MM.1S (cell line): ENCODE measurements at regions not wholly inside any gene's neighbourhood (a gene's known extent, or its start where the extent isn't known, plus 50 kb on each side); places are given as distances from the start of the nearest gene placed in this dataset.

Experiments
- DNase-seq: peaks from one replicate; pipeline ENCODE4 v3.0.0-alpha.2; 2015
- H2AFZ ChIP-seq: fragments of 300-600 bp; sonication (generic); 2 replicates; pipeline ENCODE4 v1.6.0; 2016; ENCODE audit warnings: antibody characterized with exemption, low read length
- H3F3A ChIP-seq: fragments of 300-600 bp; sonication (generic); 2 replicates; pipeline ENCODE4 v1.6.1; 2016; ENCODE audit warnings: mild to moderate bottlenecking, antibody characterized with exemption, low read length, moderate library complexity, mixed read lengths; ENCODE audit not compliant: insufficient read depth
- H3K27ac ChIP-seq: fragments of 300-600 bp; sonication (generic); 2 replicates; pipeline ENCODE4 v1.5.1; 2016; ENCODE audit warnings: mild to moderate bottlenecking, low read length
- H3K27me3 ChIP-seq: fragments of 300-600 bp; sonication (generic); replicated peaks from 2 replicates; pipeline ENCODE4 v1.6.0; 2016; ENCODE audit warnings: low read length; ENCODE audit not compliant: insufficient read depth
- H3K36me3 ChIP-seq: fragments of 300-600 bp; sonication (generic); replicated peaks from 2 replicates; pipeline ENCODE4 v1.6.1; 2016; ENCODE audit warnings: mild to moderate bottlenecking, low read length, mixed read lengths; ENCODE audit not compliant: insufficient read depth
- H3K4me1 ChIP-seq: fragments of 300-600 bp; sonication (generic); 2 replicates; pipeline ENCODE4 v1.6.1; 2016; ENCODE audit warnings: low read length, mixed read lengths
- H3K4me2 ChIP-seq: fragments of 300-600 bp; sonication (generic); 2 replicates; pipeline ENCODE4 v1.6.0; 2016; ENCODE audit warnings: low read depth, low read length
- H3K4me3 ChIP-seq: fragments of 300-600 bp; sonication (generic); 2 replicates; pipeline ENCODE4 v1.5.1; 2016; ENCODE audit warnings: low read length, mixed read lengths
- H3K79me2 ChIP-seq: fragments of 300-600 bp; sonication (generic); 2 replicates; pipeline ENCODE4 v1.6.1; 2016; ENCODE audit warnings: mixed run types, low read length, mixed read lengths
- H3K9ac ChIP-seq: fragments of 300-600 bp; sonication (generic); 2 replicates; pipeline ENCODE4 v1.6.1; 2016; ENCODE audit warnings: low read length, mixed read lengths
- H3K9me2 ChIP-seq: fragments of 300-600 bp; sonication (generic); replicated peaks from 2 replicates; pipeline ENCODE4 v1.6.1; 2016; ENCODE audit warnings: mild to moderate bottlenecking, low read length, mixed read lengths; ENCODE audit not compliant: insufficient read depth
- H3K9me3 ChIP-seq: fragments of 300-600 bp; sonication (generic); replicated peaks from 2 replicates; pipeline ENCODE4 v1.6.1; 2016; ENCODE audit warnings: mild to moderate bottlenecking, low read length, mixed read lengths; ENCODE audit not compliant: insufficient read depth
- H4K20me1 ChIP-seq: fragments of 300-600 bp; sonication (generic); 2 replicates; pipeline ENCODE4 v1.6.1; 2016; ENCODE audit warnings: mild to moderate bottlenecking, low read length, moderate library complexity, mixed read lengths; ENCODE audit not compliant: insufficient read depth
- CTCF ChIP-seq: fragments of 300-600 bp; sonication (generic); IDR thresholded peaks from 2 replicates; pipeline ENCODE4 v1.5.1; 2016; ENCODE audit warnings: antibody characterized with exemption, low read length, mixed read lengths
- EZH2 ChIP-seq: fragments of 300-600 bp; sonication (generic); optimal IDR thresholded peaks from 2 replicates; pipeline ENCODE3; 2017; ENCODE audit warnings: low read depth, mild to moderate bottlenecking, antibody characterized with exemption, low read length, mixed read lengths
- EZH2phosphoT487 ChIP-seq: fragments of 300-600 bp; sonication (generic); IDR thresholded peaks from 2 replicates; pipeline ENCODE4 v1.6.1; 2018; ENCODE audit warnings: antibody characterized with exemption, low read length

DNA sequence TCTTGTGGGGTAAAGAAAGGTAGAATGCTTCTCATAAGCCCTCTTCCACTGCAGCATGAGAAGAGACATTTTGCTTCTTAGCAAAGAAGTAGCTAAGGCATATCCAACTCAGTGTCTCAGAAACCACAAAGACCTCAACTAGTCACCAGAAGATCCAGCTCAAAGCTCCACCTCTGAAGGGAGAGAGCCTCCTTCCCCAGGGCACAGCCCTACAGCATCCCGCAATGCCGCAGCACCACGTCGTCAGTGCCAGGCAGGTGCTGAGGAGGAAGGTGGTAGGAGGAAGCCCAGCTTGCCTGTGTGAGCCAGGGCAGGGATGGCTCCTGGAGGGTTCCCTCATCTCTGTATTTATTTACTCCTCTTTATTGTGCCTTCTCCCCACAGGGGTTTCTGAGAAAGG lies 385.6 kb upstream of the NPVF start:
- Histone ChIP-seq H3K9me2 (no peaks in the 10 kb centered on the region), H3F3A (no peaks in the 10 kb centered on the region), H3K4me1 (no peaks in the 10 kb centered on the region), H3K79me2 (no peaks in the 10 kb centered on the region), H3K27me3 (no peaks in the 10 kb centered on the region), H3K4me2 (no peak overlapping the region), H3K9ac (no peak overlapping the region), H3K9me3 (no peaks in the 10 kb centered on the region), H2AFZ (no peak overlapping the region), H4K20me1 (no peaks in the 10 kb centered on the region), H3K27ac (no peak overlapping the region), H3K4me3 (no peak overlapping the region), H3K36me3 (no peaks in the 10 kb centered on the region)
- no peak for DNase-seq
- TF ChIP-seq CTCF (no peak), EZH2phosphoT487 (no peak), EZH2 (no peak)

DNA sequence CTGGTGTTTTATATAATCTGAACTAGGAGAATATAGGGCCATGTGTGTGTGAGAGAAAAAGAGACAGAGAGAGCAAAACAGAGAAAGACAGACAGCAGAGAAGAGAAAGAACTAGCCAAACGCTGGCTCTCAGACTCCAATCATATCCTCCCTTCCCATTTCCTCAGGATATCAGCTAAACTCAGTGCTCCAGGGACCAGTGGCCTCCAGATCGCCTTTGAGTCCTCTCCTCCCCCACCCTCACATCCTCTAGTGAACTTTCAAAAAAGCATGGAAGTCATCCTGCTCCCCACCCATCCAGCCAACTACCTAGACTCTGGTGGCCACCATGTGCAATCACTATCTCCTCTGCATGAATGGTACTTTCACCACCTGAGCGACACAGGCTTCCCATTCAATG lies 386.1 kb upstream of the NPVF start:
- Histone ChIP-seq H3K4me2 (no peak overlapping the region), H3K4me1 (no peaks in the 10 kb centered on the region), H3K9me3 (no peaks in the 10 kb centered on the region), H3K36me3 (no peaks in the 10 kb centered on the region), H4K20me1 (no peaks in the 10 kb centered on the region), H3K79me2 (no peaks in the 10 kb centered on the region), H3K9ac (no peak overlapping the region), H3K27ac (no peak overlapping the region), H3K4me3 (no peak overlapping the region), H2AFZ (no peak overlapping the region), H3F3A (no peaks in the 10 kb centered on the region), H3K9me2 (no peaks in the 10 kb centered on the region), H3K27me3 (no peaks in the 10 kb centered on the region)
- no peak for DNase-seq
- TF ChIP-seq EZH2 (no peak), EZH2phosphoT487 (no peak), CTCF (no peak)

DNA sequence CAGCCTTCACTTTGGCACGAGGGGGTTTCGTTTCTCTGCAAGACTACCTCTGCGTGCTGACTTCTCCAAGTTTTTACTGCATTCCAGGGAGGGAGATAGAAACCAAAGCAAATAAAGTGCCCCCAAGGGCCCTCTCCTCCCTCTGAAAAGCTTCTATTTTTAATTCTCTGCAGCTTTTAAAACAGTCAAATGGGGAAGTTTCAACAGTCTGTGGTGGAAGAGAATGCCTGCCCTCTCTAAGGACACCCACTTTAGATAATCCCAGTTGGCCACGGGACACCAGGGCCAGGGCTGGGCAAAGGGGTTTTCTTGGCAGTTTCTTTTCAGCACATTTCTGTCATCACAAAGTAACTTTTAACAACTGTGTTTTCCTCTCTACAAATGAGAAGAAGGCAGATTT lies 386.7 kb upstream of the NPVF start:
- Histone ChIP-seq H3F3A (no peaks in the 10 kb centered on the region), H3K4me3 (no peak overlapping the region), H3K27me3 (no peaks in the 10 kb centered on the region), H2AFZ (no peak overlapping the region), H3K4me2 (no peak overlapping the region), H4K20me1 (no peaks in the 10 kb centered on the region), H3K9me2 (no peaks in the 10 kb centered on the region), H3K36me3 (no peaks in the 10 kb centered on the region), H3K79me2 (no peaks in the 10 kb centered on the region), H3K9me3 (no peaks in the 10 kb centered on the region), H3K27ac (no peak overlapping the region), H3K9ac (no peak overlapping the region), H3K4me1 (no peaks in the 10 kb centered on the region)
- DNase-seq, result no peak
- TF ChIP-seq EZH2phosphoT487, result no peak
- TF ChIP-seq CTCF, result no peak
- TF ChIP-seq EZH2, result no peak

DNA sequence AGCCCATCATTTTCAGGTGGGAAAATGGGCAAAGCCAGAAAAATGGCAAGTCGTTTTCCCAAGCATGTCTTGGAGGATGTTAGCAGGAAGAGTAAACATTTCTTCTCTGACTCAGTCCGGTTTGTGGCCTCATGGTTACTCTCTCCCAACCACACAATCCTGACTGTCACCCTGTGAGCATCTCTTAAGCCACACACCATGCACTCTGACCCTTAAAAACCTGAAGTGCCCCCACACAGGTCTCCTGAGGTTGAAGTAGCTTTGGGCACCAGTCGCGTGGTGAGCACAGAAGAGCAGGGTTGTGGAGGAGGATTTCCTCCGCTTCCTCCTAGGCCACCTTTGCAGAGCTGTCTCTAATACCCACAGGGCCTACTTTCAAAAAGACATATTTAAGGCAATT lies 387.3 kb upstream of the NPVF start:
- Histone ChIP-seq H3K4me2 (no peak overlapping the region), H3K79me2 (no peaks in the 10 kb centered on the region), H3K4me3 (no peak overlapping the region), H3K9ac (no peak overlapping the region), H3K4me1 (no peaks in the 10 kb centered on the region), H3K9me2 (no peaks in the 10 kb centered on the region), H4K20me1 (no peaks in the 10 kb centered on the region), H3K27ac (no peak overlapping the region), H3F3A (no peaks in the 10 kb centered on the region), H3K9me3 (no peaks in the 10 kb centered on the region), H3K36me3 (no peaks in the 10 kb centered on the region), H2AFZ (no peak overlapping the region), H3K27me3 (no peaks in the 10 kb centered on the region)
- TF ChIP-seq EZH2phosphoT487, result no peak
- no peak for TF ChIP-seq EZH2
- TF ChIP-seq CTCF, result no peak
- no peak for DNase-seq
